Activated B cell treated with CpG ODN at 0.5 μM for 24 hours (primary cell): ENCODE measurements at regions not wholly inside any gene's neighbourhood (a gene's known extent, or its start where the extent isn't known, plus 50 kb on each side); places are given as distances from the start of the nearest gene placed in this dataset.

ENCODE experiments used
- ATAC-seq: fragments of 200-7000 bp; cut with Tn5 transposase; one replicate; pipeline ENCODE4 v1.10.0; 2021; ENCODE audit warnings: low read depth, mild to moderate bottlenecking, moderate library complexity
- CTCF ChIA-PET: fragments of 350-600 bp; sonication (Branson Sonifier 250); formaldehyde crosslinking; loops from one replicate; lab custom pipeline; 2021; ENCODE audit warnings: antibody characterized with exemption; lab: Charles Lee
- POLR2A ChIA-PET: fragments of 350-600 bp; sonication (Branson Sonifier 250); formaldehyde crosslinking; loops from one replicate; lab custom pipeline; 2021; ENCODE audit warnings: antibody characterized with exemption; lab: Charles Lee
- DNase-seq: peaks from one replicate; pipeline ENCODE4 v3.0.0; 2022
- H3K27ac Mint-ChIP-seq: one replicate; pipeline ENCODE4 v1.8.0; 2020; ENCODE audit warnings: mixed read lengths
- H3K27me3 Mint-ChIP-seq: one replicate; pipeline ENCODE4 v1.8.0; 2021; ENCODE audit warnings: mixed read lengths
- H3K36me3 Mint-ChIP-seq: one replicate; pipeline ENCODE4 v1.8.0; 2021; ENCODE audit warnings: low read depth, mixed read lengths
- H3K4me1 Mint-ChIP-seq: one replicate; pipeline ENCODE4 v1.8.0; 2021; ENCODE audit warnings: mixed read lengths
- H3K4me3 Mint-ChIP-seq: one replicate; pipeline ENCODE4 v1.8.0; 2020; ENCODE audit warnings: mild to moderate bottlenecking, mixed read lengths
- H3K9me3 Mint-ChIP-seq: one replicate; pipeline ENCODE4 v1.8.0; 2020; ENCODE audit warnings: mixed read lengths
- CTCF ChIP-seq: fragments of 200-600 bp; IDR thresholded peaks from one replicate; pipeline ENCODE4 v1.8.0; 2022; ENCODE audit warnings: antibody characterized with exemption, mild to moderate bottlenecking
- intact Hi-C: fragments of 100-400 bp; cut with micrococcal nuclease; formaldehyde crosslinking; loops from one replicate; pipeline ENCODE4 v1.15.1; 2024

GRCh38 chr20:57904314-57905105 lies 194.7 kb upstream of the PMEPA1 start:
- no peak for ATAC-seq
- Mint-ChIP-seq H3K27me3 (peaks cover 62% of the 10 kb centered on the region), H3K4me1 (no peaks in the 10 kb centered on the region), H3K27ac (no peak overlapping the region), H3K36me3 (no peaks in the 10 kb centered on the region), H3K4me3 (no peak overlapping the region), H3K9me3 (no peaks in the 10 kb centered on the region)
- no peak for TF ChIP-seq CTCF
- ChIA-PET CTCF (no interaction called here), POLR2A (no interaction called here)
- intact Hi-C loops, result no loop called here
- DNase-seq, result no peak

- ATAC-seq, result no peak
- Mint-ChIP-seq H3K36me3 (no peaks in the 10 kb centered on the region), H3K27me3 (peaks cover 55% of the 10 kb centered on the region), H3K4me3 (no peak overlapping the region), H3K9me3 (no peaks in the 10 kb centered on the region), H3K27ac (no peak overlapping the region), H3K4me1 (no peaks in the 10 kb centered on the region)
- no peak for TF ChIP-seq CTCF
- CTCF ChIA-PET, result interaction anchor here (0.6 kb wide), 1 partner anchor 209 kb away, joined by 5 read pairs; no protein-coding TSS in a partner anchor
- DNase-seq, result no peak
- POLR2A ChIA-PET, result no interaction called here
- intact Hi-C loops, result no loop called here
Observed at GRCh38 chr20:57902473-57902872, 192.7 kb upstream of the PMEPA1 start.

GRCh38 chr20:57901526-57901925 lies 191.7 kb upstream of the PMEPA1 start:
- H3K4me1 Mint-ChIP-seq, result no peaks in the 10 kb centered on the region
- ATAC-seq, result no peak
- H3K9me3 Mint-ChIP-seq, result no peaks in the 10 kb centered on the region
- H3K4me3 Mint-ChIP-seq, result no peak overlapping the region
- intact Hi-C loops, result no loop called here
- no peaks in the 10 kb centered on the region for H3K36me3 Mint-ChIP-seq
- POLR2A ChIA-PET, result no interaction called here
- CTCF ChIA-PET, result no interaction called here
- peaks cover 52% of the 10 kb centered on the region for H3K27me3 Mint-ChIP-seq
- DNase-seq, result no peak
- H3K27ac Mint-ChIP-seq, result no peak overlapping the region
- TF ChIP-seq CTCF, result no peak

- Mint-ChIP-seq H3K36me3 (no peaks in the 10 kb centered on the region), H3K4me3 (no peak overlapping the region), H3K27ac (no peak overlapping the region), H3K9me3 (no peaks in the 10 kb centered on the region), H3K27me3 (peaks cover 41% of the 10 kb centered on the region), H3K4me1 (no peaks in the 10 kb centered on the region)
- ChIA-PET POLR2A (no interaction called here), CTCF (no interaction called here)
- intact Hi-C loops, result no loop called here
- DNase-seq (no peak), ATAC-seq (no peak)
- TF ChIP-seq CTCF, result no peak
Observed at GRCh38 chr20:57900226-57900905, 190.6 kb upstream of the PMEPA1 start.

- no peak for TF ChIP-seq CTCF
- DNase-seq (no peak), ATAC-seq (no peak)
- Mint-ChIP-seq H3K27ac (no peak overlapping the region), H3K4me3 (no peak overlapping the region), H3K9me3 (no peaks in the 10 kb centered on the region), H3K4me1 (no peaks in the 10 kb centered on the region), H3K27me3 (peaks cover 33% of the 10 kb centered on the region), H3K36me3 (no peaks in the 10 kb centered on the region)
- POLR2A ChIA-PET, result no interaction called here
- intact Hi-C loops, result no loop called here
- CTCF ChIA-PET, result no interaction called here
Observed at GRCh38 chr20:57899554-57899953, 189.7 kb upstream of the PMEPA1 start.
